DMS79 (cell line): ENCODE measurements at regions not wholly inside any gene's neighbourhood (a gene's known extent, or its start where the extent isn't known, plus 50 kb on each side); places are given as distances from the start of the nearest gene placed in this dataset.
"Not testable (repeated sequence)": the region's sequence is repeated elsewhere in the genome, so short reads cannot be mapped to it uniquely, and the experiment has no call there.

Experiments used
- DNase-seq: peaks from one replicate; lab custom pipeline; 2025; lab: John Stamatoyannopoulos, UW

DNA sequence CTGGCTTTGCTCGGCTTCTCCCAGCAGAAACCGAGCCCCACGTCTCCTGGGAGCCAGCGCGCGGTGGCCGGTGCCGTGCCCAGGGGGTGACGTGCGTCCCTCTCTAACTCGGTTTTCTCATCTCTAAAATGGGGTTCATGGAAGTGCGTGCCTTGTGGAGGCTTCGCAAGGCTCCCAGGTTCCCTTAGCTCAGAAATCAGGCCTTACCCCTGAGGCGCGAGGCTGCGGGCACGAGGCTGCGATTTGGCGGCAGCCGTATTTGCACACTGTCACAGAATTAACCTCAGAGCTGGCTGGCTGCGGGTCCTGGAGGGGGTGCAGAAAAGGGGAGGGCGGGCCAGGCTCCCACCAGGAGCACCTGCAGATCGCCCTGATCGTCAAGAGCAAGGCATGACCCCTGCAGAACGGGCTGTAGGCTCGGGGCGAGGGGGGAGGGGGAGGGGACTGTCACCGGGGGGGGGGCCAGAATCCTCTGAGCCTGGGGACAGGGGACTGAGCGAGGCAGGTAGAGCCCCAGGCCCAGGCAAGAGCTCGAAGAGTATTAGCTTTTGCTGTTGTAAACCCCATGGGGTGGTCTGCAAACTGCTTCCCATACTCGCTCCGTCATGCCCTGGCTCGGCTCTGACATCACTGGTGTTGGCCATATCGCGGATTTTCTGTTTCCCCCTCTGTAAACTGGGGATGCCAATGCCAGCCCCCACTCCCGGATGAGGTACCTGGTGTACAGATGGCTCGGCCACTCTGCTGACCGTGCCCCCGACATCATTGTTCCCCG is 62.2 kb downstream of the CCNE1 start:
- no peak for DNase-seq

DNA sequence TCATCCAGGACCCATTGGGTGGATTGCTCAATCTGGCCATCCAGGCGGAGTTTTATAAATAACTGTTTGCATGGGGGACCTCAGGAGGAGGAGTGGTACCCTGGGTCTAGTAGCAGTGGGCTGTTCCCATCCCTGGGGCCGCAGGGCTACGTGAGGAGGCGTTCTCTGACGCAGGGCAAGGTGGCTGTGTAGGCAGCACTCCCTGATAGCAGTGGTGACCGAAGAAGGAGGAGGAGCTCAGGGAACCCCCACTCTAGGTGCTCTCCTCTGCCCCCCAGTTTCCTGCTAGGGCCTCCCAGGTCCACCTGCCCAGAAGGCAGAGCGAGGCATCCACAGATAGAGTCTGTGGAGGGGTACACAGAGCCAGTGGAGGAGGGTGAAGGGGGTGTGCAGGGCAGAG is 64.1 kb downstream of the CCNE1 start:
- no peak for DNase-seq

DNA sequence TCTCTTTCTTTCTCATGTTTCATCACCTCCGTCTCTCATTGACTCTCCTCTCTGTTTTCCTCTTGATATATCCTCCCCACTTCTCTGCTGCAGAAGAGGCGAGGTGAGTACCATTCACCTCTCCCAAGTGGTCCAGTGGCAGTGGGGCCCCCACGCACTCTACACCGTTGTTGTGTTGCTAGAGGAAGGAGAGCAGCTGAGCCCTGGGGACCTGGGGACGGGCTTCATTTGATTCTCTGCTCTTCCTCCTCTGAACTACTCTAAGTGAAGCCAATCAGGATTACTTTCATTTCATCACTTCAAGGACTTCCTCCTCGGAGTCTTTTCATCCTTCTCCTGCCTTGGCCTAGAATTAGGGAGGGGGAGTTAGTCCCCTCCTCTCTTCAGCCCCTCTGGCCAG is 64.6 kb downstream of the CCNE1 start:
- DNase-seq = peak; percentile 44

DNA sequence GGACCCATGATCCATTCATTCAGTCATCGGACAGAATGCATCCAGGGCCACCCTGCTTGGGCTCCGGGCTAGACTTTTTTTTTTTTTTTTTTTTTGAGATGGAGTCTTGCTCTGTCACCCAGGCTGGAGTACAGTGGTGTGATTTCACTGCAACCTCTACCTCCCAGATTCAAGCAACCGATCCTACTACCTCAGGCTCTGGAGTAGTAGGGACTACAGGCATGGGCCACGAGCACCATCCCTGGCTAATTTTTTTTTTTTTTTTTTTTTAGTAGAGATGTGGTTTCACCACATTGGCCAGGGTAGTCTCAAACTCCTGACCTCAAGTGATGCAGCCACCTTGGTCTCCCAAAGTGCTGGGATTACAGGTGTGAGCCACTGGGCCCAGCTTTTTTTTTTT is 65.1 kb downstream of the CCNE1 start:
- not testable (repeated sequence) for DNase-seq

DNA sequence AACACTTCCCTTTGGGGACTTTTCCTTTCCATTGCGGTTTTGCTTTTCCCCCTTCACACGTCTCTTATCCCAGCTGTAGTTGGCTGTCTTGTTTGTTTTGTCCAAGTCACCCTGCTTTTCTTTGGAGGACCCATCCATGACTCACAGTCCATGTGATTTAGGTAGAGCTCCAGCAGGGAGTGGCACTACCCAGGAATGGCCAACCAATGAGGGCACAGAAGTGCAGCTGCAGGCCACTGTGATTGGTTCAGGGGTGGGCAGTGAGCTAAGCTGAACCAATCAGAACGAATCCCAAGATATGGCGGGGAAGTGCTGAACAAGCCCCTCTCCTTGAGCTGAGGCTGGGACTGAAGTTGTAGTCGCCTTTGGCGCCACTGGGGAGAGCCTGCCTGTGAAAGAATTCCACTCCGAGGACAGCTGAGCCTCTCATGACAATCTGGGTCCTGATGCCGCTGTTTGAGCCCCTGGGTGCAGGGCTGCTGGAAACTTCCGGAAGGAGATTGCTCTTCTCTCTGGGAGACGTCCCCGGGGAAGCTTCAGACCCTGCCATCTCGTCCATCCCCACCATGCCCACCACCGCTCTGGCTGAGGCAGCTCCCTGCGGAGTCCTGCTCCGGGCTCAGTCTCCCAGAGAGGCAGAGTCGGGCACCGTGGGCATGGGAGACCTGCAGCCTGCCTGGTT is 62.9 kb upstream of the URI1 start:
- DNase-seq = no peak

DNA sequence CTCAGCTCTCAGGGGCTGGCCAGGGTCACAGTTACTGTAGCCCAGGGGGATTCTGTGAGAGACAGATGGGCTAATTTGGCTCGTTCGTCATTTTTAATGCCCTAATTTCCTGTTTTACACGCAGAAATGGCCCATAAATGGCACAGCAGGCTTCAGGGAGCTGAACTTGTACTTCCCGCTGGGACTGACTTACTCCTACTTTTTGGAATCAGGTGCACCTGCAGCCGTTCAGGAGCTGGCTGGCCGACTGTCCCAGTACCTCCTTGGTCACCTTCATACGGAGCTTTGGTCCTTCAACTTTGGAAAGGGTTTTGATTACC is 62.4 kb upstream of the URI1 start:
- no peak for DNase-seq

DNA sequence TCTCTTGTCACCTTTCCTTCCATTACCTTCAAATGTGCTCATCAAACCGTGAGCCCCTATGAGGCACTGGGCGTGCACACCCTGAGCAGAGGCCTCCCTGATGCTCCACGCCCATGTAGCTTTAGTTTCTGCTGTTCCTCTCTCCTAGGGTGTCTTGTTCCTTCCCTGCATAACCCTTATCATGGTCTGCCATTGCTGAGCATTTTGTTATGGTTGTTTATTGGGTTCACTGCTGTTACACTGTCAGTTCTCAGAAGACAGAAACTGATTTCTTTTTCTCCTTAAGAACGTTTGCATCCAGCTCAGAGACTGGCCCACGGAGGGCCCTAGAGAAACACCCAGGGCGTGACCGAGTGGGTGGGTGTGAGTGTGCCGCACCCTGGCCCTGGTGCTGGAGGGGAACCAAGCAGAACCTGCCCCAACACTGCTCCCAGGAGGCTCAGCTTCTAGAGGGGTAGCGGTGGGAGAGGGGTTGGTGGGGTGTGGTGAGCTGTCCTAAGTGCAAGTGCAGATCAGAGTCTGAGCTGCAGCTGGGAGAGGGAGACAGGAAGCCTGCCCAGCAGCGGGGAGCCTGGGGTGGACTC is 61.4 kb upstream of the URI1 start:
- peak; percentile 62 for DNase-seq

DNA sequence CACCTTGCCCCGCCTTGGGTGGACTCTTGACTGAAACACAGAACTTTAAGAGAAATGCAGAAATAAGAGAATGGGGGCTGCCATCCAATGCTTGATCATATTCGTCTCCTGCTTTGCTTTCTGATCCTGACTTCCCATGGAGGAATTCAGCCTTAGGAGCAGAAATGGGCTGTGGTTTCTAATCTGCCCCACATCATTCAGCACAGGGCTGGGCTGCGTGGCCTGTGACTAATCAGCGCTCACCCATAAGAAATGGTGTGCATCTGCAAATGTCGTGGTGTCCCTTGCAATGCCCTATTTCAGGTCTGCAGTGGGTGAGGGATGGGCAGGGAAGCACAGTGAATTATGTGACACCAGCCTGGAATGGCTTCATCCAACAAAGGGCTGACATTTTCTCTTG is 60.7 kb upstream of the URI1 start:
- DNase-seq = no peak

DNA sequence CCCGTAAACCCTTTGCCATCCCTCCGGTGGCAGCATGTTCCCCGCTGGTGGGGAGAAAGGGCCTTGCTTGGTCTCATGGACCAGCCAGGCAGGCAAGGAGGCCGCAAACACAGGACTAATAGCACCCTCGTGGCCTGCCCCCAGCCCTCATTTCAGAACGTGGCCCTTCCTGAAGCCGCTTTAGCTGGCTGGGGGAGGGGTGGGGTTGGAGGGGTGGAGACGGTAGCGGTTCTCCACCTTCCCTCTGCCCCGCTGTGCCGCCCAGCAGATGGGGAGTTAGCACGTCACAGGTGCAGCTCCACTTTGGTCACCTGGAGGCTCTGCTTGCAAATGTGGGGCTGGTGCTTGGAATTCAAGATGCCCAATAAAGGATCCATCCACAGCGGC is 59.3 kb upstream of the URI1 start:
- no peak for DNase-seq

DNA sequence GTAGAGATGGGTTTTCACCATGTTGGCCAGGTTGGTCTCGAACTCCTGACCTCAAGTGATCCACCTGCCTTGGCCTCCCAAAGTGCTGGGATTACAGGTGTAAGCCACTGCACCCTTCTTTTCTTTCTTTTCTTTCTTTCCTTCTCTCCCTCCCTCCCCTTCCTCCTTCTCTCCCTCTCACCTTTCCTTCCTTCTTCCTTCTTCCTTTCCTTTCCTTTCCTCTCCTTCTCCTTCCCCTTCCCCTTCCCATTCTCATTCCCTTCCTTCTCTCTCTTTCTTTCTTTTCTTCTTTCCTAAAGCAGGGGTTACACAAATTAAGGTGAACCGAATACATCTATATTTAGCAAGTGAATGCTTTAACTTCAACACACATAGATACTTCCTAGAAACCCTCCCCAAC is 58.0 kb upstream of the URI1 start:
- DNase-seq = no peak

DNA sequence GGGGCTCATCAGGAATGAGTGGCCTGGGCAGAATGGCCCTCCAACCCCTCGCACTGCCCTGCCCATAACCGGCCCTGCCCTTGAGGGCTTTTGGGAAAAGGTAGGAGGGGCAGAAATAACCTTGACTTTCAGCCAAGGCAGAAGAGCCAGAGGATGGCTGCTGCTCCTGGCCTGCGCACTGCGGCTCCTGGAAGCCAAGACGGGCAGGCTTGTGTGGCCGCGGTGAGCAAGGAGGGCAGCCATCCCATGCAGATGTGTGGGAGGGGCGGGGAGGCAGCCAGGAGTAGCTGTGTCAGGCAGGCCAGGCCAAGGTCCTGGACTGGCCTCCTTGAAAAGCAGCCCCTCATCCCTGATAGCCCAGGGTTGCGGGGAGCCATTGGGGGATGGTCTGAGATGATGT is 57.6 kb upstream of the URI1 start:
- no peak for DNase-seq

DNA sequence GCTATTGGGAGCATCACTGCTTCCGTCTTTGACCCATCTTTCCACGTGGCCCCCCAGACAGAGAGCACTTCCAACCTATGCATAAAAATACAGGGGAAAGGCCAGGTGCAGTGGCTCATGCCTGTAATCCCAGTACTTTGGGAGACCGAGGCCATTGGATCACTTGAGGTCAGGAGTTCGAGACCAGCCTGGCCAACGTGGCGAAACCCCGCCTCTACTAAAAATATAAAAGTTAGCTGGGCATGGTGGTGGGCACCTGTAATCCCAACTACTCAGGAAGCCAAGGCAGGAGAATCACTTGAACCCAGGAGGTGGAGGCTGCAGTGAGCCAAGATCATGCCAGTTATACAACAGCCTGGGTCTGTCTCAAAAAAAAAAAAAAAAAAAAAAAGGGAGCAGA is 55.9 kb upstream of the URI1 start:
- DNase-seq = not testable (repeated sequence)

DNA sequence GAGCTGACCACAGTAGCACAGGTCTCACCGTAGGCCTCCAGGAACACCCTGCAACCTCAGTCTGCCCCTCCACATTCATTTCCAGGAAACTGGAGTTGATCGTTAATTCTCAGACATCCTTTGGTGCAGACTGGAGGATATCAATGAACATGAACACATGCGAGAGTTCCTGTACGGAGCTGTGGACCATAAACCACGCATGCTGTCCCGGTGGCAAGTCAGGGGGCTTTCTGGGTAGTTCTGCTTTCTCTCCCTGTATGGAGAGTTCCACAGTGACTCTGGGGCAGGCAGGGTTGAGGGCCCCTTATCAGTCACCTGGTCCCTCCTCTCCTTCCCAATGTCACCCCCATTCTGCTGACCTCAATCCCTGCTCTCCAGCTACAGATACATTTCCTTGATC is 55.5 kb upstream of the URI1 start:
- no peak for DNase-seq

DNA sequence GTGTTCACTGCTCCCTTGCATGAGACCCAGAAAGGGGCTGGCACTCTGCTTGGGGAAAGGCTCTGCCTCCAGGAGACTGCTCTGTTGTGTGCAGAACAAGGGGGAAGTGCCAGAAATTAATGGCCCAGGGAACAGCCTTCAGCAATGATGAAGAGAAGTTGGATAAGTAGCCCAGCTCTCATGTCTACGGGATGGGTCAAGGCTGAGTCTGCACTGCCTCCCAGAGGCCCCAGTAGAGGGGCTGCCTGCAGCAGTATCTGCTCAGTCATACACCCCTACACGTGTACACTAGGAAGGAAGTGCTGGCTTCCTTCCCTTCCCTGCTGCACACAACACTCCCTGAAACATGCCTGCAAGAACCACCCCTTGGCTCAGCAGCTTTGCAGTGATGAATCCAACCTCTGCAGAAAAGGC is 54.6 kb upstream of the URI1 start:
- DNase-seq = no peak

DNA sequence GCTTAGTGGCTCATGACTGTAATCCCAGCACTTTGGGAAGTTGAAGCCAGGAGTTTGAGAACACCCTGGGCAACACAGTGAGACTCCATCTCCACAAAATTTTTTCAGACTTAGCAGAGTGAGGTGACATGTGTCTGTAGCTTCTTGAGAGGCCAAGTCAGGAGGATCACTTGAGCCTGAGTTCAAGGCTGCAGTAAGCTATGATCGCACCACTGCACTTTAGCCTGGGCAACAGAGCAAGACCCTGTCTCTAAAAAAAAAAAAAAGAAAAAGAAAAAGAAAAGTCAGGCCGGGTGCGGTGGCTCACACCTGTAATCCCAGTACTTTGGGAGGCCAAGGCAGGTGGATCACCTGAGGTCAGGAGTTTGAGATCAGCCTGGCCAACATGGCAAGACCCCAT is 54.0 kb upstream of the URI1 start:
- not testable (repeated sequence) for DNase-seq

DNA sequence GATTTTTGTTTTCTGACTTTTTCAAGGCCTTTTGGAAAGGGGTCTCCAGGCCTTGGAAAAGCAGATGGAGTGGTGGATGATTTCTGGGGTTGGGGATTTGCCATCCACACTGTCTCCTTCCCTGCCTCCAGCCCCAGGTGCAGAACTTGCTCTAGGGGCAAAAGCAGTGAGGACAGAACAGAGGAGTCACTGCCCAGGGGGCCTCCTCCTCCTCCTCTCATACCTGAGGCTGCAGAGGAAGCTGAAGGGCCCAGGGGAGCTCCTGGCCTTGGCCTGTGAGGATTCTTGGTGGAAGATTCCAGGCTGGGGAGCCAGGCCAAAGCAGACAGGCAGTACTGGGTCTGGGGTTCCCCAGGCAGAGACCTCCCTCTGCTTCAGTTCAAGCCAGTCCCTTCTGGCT is 52.3 kb upstream of the URI1 start:
- no peak for DNase-seq

DNA sequence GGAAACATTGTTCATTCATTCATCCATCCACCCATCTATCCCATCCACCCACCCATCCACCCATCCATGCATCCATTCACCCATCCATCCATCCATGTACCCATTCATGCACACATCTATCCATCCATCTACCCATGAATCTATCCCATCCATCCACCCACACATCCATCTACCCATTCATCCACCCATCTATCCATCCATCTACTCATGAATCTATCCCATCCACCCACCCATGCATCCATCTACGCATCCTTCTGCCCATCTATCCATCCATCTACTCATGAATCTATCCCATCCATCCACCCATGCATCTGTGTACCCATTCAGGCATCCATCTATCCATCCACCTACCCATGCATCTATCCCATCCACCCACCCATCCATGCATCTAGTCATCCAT is 51.6 kb upstream of the URI1 start:
- no peak for DNase-seq
